ENCODE measurements at regions not wholly inside any gene's neighbourhood (a gene's known extent, or its start where the extent isn't known, plus 50 kb on each side); places are given as distances from the start of the nearest gene placed in this dataset.

DNA sequence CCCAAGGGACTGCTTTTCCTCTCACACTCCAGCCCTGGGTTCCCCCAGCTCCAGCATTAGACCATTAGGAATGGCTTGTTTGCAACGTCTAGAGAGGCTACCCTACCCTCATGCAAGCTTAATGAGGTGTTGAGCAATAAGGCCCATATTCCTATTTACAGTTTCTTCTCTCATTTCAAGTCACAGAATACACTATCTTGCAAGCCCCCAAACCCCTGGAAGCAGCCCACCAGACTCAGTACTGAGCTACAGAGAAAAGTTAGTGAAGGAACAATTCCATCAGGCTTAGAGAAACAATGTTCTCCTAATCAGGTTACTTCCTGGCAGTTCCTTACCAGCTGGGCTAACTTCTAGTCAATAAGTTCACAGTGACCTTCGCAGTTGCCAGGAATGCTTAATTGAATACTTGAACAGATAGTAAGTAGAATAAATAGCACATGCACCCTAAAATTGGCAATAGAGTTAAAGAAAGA, 606.5 kb upstream of the NOX3 start:
- DNase-seq (ENCODE audit: low spot score) = no peak

DNA sequence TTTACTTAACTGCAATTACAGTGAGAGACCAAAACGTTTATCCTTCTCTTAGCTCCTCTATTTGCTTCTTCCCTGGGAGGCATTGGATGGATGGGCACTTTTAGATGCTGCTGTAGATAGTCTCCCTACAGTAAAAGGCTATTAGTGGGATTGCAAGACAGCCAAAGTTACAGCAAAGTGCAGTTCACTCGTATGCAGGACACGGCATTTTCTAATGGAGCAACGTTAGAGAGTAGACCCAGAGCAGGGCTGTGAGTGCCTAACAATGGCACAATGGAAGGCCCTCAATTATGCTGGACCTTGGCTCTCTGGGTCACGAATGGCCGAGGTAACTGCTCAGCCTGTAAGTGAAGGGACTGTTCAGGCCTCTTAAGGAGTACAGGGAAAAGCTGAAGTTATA, 605.8 kb upstream of the NOX3 start:
- DNase-seq (ENCODE audit: low spot score) = no peak

DNA sequence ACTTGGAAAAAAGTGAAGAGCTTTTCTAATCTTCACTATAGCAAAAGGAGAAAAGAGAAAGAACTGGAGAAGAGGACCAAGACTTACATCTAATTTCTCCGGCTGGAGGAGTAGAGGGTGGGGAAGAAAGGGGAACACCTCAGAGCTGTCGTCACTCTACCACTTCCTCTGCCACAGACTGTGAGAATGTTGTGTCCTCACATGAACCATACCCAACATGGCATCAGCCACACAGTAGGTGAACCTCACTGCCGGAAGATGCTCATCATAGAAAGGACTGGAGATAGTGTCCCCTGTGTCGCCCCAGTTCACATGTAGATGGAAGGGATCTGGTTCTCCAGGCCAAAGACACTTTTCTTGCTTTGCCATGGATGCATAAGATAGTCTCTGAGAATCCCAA, 604.4 kb upstream of the NOX3 start:
- no peak for DNase-seq (ENCODE audit: low spot score)

DNA sequence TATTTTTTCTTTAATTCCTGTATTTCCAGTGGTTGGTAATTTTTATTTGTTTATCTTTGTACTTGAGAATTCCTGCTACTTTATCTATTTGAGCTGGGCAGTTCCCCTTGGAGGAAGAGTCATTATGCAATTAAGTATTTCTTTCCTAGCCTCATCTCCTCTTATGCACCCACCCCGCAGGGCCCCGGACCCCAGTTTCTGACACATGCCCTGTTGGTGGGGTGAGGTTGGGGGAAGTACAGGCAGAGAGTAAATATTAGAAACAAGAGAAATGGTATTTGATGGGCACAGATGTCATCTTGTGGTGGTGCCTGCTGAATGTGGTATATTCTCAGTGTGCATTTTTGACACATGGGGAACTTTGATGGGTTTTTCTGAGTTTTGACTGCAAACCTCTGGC, 602.7 kb upstream of the NOX3 start:
- no peak for DNase-seq (ENCODE audit: low spot score)

DNA sequence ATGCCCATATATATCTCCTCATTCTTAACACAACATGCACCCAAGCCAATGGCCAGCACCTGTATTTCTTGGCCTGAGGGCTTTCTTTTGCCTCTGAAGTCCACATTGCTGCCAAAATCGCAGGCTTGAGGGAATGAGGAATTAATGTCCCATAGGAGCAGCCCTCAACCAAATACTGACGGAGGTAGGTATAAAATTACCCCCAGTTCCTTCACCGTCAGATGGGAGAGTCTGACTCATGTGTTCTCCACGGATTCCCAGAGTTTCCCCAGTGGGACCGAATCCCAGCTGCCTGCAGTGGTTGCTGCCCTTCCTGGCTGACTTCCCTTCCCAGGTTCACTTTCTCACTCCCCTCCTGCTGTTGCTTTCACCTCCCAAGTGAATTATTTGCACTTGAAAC, 602.2 kb upstream of the NOX3 start:
- no peak for DNase-seq (ENCODE audit: low spot score)

DNA sequence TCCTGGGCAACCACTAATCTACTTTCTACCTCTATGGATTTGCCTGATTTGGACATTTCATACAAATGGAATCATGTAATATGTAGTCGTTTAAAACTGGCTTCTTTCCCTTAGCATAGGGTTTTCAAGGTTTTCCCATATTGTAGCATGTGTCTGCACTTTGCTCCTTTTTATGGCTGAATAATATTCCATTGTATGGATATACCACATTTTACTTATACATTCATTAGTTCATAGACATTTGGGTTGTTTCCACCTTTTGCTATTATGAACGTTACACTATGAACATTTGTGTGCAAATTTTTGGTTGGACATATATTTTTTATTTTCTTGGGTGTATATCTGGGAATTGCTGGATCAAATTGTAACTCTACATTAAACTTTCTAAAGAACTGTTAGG, 600.4 kb upstream of the NOX3 start:
- DNase-seq (ENCODE audit: low spot score) = no peak

DNA sequence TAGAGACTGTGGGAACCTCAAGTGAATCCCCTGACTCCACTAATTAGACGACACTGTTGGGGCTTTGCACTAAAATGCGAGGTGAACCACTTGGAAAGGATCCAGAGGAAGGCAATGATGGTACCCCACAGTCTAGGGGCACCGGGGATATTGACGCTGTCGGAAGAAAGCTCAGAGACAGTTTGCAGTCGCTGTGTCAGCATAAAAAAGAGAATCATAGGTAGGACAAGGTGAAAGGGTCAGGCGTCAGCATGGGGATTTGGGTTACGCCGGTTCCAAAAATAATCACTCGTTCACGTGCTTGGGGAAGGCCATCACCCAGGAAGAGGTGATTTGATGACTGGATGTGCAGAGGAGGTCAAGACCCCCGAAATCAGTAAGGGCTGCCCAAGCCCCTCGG, 598.0 kb upstream of the NOX3 start:
- no peak for DNase-seq (ENCODE audit: low spot score)

DNA sequence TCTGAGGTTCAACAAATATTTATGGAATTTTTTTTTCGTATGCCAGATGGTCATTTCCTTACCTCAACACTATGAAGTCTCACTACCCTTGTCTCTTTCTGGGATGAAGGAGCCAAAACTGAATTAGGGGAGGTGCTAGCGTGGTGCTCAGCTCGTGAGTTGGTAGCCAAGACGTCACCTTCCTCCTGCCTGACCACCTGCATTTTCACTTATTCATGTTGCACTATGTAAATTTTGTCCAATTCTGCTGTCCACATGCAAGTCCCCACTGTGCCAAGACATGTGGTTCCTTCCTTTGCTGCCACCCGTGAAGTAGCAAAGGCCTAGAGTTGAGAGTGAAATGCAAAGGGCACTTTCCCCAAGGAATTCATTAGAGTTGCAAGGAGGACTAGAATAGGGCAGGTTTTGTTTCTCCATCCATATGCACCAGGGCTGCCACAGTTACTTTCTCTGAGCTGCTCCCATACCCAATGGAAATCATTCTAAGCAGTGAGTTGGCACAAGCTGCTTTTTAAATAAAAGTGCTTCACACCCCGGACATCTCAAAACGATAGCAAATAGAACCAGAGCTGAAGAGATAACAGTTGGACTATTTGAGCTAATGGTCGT, 591.3 kb upstream of the NOX3 start:
- DNase-seq (ENCODE audit: low spot score) = no peak

DNA sequence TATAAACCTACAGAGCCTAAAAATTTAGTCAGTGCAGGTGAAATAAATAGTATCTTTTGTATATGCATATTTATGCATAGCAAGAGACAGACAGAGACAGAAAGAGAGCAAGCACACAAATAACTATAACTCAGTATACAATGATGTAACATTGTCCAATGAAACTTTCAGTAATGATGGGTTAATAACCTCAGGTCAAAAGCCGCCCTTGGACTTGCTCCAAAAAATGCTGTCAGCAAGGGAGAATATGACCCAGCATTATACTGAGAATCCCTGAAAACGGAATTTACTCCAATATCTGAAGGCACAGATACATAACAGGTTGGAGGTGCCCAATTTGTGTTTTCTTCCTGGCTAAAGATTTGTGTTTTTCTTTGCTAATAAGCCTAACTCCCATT, 590.6 kb upstream of the NOX3 start:
- DNase-seq (ENCODE audit: low spot score) = no peak

DNA sequence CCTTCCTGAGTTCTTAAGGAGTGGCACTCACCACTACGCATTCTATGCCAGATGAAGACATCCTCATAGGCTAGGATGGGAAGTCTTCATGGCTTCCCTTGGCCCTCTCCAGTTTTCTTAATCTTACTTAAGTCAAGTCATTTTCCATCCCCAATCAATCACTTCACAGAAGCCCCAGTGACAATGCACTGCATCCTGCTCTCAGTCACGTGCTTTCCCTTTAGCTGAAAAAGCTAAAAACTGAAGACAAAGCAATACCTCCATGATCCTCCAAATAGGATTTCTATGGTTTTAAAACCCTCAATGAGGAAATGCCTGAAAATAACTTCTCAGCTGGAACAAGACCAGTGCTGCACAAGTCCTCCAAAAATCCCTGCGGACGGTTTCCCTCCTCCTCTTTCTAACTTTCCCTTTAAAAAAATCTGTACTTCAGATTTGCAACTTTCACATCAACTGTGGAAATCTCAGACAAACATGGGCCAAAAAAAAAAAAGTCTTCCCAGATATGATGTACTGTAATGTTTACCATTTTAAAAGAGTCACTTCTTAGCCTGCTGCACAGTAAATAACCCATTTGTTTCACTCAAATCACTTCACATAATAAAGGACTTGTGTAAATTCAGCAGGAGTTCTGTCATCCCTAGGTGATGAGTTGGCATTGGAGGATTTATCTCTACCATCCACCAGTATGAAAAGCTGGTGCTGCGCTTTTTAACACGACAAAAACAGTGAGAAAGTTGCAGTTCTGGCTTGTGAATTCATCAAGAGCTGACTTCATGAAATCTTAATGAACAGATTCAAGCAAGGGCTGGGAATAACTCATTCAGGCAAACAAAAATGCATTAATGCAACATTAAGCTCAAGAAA, 590.0 kb upstream of the NOX3 start:
- DNase-seq (ENCODE audit: low spot score) = no peak

DNA sequence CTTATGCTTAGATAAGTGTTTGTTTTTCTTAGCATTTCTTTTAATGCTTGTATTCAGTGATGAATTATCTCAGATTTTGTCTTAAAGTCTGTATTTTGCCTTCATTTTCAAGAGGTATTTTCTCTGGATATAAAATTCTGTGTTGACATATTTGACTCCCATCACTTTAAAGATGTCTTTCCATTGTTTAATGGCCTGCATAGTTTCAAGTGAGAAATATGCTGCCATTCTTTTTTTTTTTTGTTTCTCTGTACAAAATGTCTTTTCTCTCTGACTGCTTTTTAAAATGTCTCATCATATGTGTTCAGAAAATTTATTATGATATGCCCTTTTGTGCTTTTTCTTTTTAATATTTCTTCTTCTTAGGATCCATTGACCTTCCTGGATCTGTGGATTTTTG, 578.0 kb upstream of the NOX3 start:
- no peak for DNase-seq (ENCODE audit: low spot score)

DNA sequence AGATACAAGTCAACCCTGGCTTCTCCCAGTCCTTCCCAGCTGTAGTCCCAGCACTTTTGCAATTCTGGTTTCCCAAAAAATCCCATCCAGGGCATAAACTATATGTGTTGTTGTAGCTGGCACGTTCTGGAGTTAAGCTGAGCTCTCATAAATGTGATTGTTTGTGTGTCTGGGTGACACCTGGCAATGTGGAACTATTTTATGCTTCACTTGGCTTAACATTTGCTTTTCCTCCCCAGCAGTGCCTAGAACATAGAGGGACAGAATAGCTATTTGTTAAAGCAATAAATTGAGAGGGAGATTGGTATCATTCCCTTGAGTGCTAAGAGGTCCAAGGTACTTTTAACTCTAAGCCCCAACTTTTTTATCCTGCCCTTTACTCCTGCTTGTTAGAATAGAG, 575.9 kb upstream of the NOX3 start:
- DNase-seq (ENCODE audit: low spot score) = no peak

DNA sequence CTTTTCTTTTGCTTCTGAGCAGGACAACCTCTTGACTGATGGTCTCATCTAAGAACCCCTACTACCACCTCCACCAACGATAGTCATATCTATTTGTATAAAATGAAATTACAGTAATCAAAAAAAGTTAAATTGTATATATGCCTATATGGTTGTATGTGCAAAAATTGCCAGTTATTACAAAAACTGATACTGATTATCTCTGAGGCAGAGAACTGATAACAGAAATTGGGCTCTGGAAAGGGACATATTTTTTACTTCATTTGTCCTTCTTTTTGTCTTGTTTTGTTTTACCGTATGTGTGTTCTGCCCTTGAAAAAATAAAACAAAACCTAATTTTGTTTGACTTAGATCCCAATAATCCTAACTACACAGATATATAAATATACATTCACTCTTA, 574.4 kb upstream of the NOX3 start:
- no peak for DNase-seq (ENCODE audit: low spot score)

DNA sequence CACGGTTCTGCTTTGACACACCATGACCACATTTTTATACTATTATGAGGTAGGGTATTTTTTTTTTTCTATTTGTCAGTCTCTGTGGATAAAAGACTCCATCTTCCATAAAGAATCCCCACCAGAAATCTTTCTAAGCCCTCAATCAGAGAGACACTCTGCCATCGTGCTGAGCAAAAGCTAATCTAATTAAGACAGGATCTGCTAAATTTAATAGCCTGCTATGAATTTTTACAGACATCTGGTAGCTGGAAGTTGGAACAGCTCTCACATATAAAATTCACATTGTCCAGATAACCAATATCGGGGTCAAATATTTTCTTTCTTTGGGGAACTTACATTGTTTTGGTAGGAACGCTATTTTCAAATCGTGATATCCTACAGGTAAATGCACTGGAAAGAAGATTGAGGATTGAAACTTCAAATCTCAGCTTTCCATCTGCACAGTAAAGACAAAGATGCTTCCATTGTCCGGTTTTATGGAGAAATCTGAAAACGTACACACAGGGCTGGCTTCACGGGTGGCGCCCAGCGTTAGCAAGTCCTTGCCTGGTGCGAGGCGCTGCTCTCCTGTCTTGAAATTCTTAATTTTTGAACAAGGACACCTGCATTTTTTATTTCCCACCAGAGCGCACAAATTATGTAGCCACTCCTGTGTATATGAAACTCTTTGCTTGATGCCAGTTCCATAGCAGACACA, 573.8 kb upstream of the NOX3 start:
- no peak for DNase-seq (ENCODE audit: low spot score)

DNA sequence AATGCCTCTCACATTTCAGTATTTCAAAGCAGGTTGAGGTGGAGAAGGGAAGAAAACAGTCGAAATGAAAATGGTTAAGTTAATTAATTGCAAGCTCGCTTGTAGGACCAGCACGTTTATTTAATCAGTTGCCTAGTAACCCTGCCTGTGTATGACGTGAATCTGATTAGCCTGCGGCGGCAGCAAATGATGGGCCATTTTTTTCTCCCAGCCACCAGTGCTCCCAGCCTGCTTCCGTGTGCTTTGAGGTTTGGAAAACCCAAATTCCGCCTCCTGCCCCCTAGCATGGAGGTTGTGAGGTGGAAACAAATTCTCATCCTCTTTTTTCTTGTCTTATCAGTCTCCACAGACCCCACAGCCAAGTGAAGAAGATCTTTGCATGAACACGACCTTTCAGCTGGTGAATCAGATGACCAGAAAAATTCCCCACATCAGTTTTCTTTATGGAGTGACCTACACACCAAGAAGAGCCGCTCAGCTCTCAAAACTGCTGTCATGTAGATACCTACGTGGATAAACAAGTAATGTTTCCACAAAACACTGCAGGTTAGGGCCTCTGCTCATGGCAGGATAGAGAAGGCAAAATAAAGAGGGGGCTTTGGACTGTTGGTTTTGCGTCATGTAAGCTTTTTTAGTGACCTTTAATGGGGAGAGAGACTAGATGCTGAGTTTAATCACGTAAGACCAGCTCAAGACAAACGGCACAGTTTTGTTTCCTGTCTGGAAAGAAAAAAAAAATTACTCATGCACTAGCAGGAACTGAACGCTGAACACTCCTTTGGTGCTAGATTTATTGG, 572.9 kb upstream of the NOX3 start:
- peak; percentile 34 for DNase-seq (ENCODE audit: low spot score)

DNA sequence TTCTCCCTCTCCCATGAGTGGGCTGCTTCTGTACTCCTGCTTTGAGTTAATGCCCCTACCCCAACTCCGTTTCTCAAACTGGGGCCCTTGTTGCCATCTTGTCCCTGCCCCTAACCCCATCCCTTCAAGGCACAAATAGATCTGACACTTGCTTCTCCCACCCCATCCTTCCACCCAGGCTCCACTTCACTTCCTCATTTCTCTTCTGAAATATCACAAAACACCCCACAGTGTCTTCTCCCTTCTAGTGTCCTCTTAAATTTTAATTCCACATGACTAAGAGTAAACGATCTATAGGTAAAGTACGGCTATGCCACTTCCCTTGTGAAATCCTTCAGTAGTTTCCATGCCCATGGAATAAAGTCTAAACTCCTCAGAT, 571.6 kb upstream of the NOX3 start:
- no peak for DNase-seq (ENCODE audit: low spot score)

DNA sequence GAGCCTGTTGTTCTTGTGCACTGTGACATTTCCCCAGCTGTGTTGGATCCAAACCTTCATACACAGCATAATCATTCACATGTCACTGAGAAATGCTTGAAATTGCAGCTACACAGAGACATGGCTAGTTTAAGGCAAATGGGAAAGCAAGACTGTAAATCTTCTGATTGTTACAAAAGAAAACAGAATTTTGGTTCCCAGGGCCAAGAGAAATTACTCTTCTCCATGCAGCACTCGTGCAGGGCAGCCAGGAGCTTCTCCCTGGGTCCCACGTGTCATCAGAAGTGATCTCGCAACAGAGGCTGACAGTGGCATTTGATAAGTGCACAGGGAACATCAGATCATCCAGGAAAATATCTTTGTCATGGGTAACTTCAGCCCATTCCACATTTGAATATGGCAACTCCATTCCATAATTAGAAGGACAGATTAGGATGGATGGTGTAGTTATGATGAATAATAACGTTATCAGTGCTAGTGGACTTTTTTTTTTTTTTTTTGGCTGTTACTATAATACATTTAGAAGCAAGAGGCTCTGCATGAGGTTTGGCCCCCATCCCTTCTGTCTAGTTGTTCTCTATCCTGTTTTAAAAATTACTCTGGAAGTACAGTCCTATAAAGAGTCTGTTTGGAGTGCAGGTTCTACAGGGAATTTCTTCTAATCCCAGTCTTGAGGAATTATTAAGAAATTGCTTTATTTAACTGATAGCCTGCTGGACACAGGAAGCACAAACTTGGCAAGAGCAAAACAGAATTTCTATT, 571.0 kb upstream of the NOX3 start:
- DNase-seq (ENCODE audit: low spot score) = no peak

DNA sequence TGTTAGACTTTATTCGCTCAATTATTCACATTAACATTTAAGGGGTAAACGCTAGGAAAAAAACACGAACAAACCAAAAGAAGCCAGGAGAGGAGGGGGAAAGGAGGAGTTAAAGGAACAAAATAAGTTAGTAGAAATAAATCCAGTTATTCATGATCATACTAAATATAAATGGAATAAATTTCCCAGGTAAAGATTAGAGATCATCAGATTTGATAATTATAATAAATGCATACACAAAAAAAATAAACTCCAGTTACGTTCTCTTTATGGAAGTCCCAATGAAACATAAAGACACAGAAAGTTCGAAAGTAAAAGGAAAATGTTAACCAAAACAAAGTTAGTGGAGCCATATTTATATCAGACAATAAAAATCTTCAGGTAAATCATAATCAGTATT, 568.7 kb upstream of the NOX3 start:
- DNase-seq (ENCODE audit: low spot score) = no peak

DNA sequence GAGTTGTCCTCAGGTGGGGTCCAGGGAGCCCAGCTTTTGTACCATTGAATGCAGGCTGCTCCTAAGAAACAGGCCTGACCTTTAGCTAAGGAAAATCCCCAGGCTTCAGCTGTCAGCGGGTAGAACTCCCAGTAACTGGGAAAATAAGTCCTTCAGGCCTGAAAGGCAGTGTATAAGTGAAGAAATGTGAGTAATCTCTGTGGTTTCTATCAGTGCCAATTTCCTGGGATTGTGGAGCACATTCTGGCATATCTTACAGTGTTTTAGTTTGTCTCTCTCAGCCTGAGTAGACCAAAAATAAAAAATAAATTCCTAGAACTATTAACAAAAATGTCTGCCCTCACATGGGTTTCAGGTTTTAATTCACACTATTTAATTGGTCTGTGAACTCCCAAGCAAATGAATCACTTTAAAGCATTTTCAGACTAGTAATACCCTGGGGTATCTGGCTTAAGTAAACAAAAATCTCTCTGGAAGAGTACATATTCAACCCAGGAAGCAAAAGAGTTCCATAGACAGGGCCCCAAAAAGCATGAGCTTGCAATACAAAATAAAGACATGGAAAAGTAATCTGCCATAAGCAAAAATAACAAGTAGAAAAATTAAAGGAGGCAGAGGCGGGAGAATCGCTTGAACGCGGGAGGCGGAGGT, 566.2 kb upstream of the NOX3 start:
- DNase-seq (ENCODE audit: low spot score) = no peak

DNA sequence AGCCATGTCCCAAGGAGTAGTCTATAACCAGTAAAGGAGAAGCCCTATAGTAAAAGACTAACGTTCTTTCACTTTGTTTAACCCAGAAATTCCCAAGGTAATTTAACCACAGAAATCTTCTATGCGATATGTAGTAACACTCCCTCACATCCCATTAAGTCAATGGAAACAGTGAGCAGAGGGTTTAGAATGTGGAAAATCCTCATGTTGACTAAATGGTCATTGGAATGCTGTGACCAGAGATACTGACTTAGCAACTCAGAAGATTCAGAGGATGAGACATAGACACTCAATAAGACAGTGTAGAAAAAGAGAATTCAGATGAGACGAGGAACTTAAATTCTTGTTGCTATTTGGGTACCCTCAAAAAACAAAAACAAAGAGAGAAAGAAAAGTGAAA, 562.2 kb upstream of the NOX3 start:
- DNase-seq (ENCODE audit: low spot score) = no peak
